ENCODE measurements at regions not wholly inside any gene's neighbourhood (a gene's known extent, or its start where the extent isn't known, plus 50 kb on each side); places are given as distances from the start of the nearest gene placed in this dataset.

- TF ChIP-seq CTCF (IDR thresholded peaks at IDR 0.05; ENCODE audit: insufficient read depth, missing control alignments) = no peak
- no peak for FAIRE-seq
- no peak for DNase-seq (ENCODE audit: insufficient read length, low spot score)
Observed at GRCh38 chr10:130466271-130466997, 330.2 kb downstream of the GLRX3 start.

- no peak for TF ChIP-seq CTCF (IDR thresholded peaks at IDR 0.05; ENCODE audit: insufficient read depth, missing control alignments)
- no peak for FAIRE-seq
- DNase-seq (ENCODE audit: insufficient read length, low spot score) = no peak
Observed at GRCh38 chr10:130470286-130470685, 334.1 kb downstream of the GLRX3 start.

GRCh38 chr10:130470973-130471372 lies 334.8 kb downstream of the GLRX3 start:
- FAIRE-seq (no peak), DNase-seq (ENCODE audit: insufficient read length, low spot score) (no peak)
- TF ChIP-seq CTCF (IDR thresholded peaks at IDR 0.05; ENCODE audit: insufficient read depth, missing control alignments) = no peak

- FAIRE-seq = no peak
- no peak for DNase-seq (ENCODE audit: insufficient read length, low spot score)
Observed at GRCh38 chr10:130471486-130471885, 335.3 kb downstream of the GLRX3 start.

GRCh38 chr10:130472236-130472635 lies 336.0 kb downstream of the GLRX3 start:
- no peak for DNase-seq (ENCODE audit: insufficient read length, low spot score)
- no peak for FAIRE-seq
- no peak for TF ChIP-seq CTCF (IDR thresholded peaks at IDR 0.05; ENCODE audit: insufficient read depth, missing control alignments)

More at GRCh38 chr10:130471486-130471885, 335.3 kb downstream of the GLRX3 start:
- TF ChIP-seq CTCF (IDR thresholded peaks at IDR 0.05; ENCODE audit: insufficient read depth, missing control alignments) = no peak

- DNase-seq (ENCODE audit: insufficient read length, low spot score) (no peak), FAIRE-seq (no peak)
- no peak for TF ChIP-seq CTCF (IDR thresholded peaks at IDR 0.05; ENCODE audit: insufficient read depth, missing control alignments)
Observed at GRCh38 chr10:130474591-130474990, 338.4 kb downstream of the GLRX3 start.

GRCh38 chr10:130477360-130477759 lies 341.2 kb downstream of the GLRX3 start:
- no peak for TF ChIP-seq CTCF (IDR thresholded peaks at IDR 0.05; ENCODE audit: insufficient read depth, missing control alignments)
- no peak for FAIRE-seq
- DNase-seq (ENCODE audit: insufficient read length, low spot score) = no peak

All from D721Med (cell line).